ENCODE measurements at regions not wholly inside any gene's neighbourhood (a gene's known extent, or its start where the extent isn't known, plus 50 kb on each side); places are given as distances from the start of the nearest gene placed in this dataset.

DNA sequence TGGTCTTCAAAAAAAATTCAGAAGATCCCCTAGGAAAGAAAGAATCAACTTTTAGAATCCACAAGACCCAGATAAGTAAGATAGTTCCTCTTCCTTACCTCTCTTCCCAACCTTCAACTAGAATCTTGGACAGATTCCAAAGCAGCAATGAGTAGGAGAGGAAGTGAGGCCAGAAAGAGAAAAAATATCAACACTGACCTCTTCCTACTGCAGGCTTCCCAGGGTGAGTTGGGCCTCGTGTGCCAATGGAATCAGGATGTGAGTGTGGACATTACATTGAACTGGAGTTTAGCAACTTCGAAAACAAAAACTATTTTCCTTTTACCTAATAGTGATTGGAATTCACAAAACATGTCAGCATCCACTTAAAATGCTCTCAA is 102.5 kb upstream of the PIEZO2 start:
- TF ChIP-seq MYNN (IDR thresholded peaks at IDR 0.05) (no peak), MYNN (CRISPR knock-in tag; IDR thresholded peaks at IDR 0.05) (no peak), RBBP5 (IDR thresholded peaks at IDR 0.05; ENCODE audit: borderline replicate concordance, insufficient read depth, low read length, poor library complexity, severe bottlenecking) (no peak), ZNF143 (CRISPR knock-in tag; IDR thresholded peaks at IDR 0.05) (no peak), ZNF224 (CRISPR knock-in tag; IDR thresholded peaks at IDR 0.05) (no peak), CREB1 (IDR thresholded peaks at IDR 0.05) (no peak), CREB1 (CRISPR knock-in tag; IDR thresholded peaks at IDR 0.05) (no peak)
- TF ChIP-seq, protein P1, sequence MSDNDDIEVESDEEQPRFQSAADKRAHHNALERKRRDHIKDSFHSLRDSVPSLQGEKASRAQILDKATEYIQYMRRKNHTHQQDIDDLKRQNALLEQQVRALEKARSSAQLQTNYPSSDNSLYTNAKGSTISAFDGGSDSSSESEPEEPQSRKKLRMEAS (CRISPR knock-in tag; IDR thresholded peaks at IDR 0.05): no peak
- TF ChIP-seq, protein P2, sequence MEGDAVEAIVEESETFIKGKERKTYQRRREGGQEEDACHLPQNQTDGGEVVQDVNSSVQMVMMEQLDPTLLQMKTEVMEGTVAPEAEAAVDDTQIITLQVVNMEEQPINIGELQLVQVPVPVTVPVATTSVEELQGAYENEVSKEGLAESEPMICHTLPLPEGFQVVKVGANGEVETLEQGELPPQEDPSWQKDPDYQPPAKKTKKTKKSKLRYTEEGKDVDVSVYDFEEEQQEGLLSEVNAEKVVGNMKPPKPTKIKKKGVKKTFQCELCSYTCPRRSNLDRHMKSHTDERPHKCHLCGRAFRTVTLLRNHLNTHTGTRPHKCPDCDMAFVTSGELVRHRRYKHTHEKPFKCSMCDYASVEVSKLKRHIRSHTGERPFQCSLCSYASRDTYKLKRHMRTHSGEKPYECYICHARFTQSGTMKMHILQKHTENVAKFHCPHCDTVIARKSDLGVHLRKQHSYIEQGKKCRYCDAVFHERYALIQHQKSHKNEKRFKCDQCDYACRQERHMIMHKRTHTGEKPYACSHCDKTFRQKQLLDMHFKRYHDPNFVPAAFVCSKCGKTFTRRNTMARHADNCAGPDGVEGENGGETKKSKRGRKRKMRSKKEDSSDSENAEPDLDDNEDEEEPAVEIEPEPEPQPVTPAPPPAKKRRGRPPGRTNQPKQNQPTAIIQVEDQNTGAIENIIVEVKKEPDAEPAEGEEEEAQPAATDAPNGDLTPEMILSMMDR (IDR thresholded peaks at IDR 0.05 in 2 of 3, conservative IDR thresholded peaks at IDR 0.05 in 1 of 3; ENCODE audit: insufficient read depth in 2 of 3, low read depth in 1 of 3, low read length in 3 of 3): no peak

Measured in K562 (cell line).